ENCODE measurements at regions not wholly inside any gene's neighbourhood (a gene's known extent, or its start where the extent isn't known, plus 50 kb on each side); places are given as distances from the start of the nearest gene placed in this dataset.

DNA sequence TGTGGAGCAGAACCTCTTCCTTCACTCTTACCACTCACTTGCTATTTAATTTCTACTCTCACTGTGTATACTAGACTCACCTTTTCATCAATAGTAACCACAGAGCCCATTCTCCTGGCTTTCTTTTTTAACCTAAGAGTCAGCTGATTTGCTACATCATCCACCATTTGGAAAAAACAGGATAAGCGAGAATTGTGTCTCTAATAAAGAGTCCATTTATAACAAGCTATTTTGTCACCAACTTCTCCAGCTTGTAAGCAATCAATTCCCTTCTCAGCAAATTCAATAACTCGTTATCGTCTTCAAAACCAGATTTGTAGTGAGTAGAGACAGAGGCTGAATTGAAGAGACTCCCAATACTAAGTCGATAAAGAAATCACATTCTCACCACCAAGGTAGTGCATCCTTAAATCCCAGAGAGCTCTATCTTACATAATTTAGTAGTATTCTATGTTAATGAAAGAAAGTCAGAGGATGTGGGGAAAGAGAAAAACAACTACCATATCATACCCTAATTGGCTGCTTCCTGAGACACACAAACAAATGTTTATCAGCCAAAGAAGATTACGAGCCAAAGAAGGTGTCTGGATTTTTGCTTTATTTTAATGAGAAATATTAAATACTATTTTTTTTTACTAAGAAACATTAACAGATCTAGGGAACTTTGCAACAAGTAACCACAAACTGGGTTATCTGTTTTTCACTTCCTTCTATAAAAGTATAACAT lies 52.5 kb upstream of the SPTBN1 start:
- no peak for TF ChIP-seq POLR2AphosphoS5 (IDR thresholded peaks at IDR 0.05)
- TF ChIP-seq, protein P1, sequence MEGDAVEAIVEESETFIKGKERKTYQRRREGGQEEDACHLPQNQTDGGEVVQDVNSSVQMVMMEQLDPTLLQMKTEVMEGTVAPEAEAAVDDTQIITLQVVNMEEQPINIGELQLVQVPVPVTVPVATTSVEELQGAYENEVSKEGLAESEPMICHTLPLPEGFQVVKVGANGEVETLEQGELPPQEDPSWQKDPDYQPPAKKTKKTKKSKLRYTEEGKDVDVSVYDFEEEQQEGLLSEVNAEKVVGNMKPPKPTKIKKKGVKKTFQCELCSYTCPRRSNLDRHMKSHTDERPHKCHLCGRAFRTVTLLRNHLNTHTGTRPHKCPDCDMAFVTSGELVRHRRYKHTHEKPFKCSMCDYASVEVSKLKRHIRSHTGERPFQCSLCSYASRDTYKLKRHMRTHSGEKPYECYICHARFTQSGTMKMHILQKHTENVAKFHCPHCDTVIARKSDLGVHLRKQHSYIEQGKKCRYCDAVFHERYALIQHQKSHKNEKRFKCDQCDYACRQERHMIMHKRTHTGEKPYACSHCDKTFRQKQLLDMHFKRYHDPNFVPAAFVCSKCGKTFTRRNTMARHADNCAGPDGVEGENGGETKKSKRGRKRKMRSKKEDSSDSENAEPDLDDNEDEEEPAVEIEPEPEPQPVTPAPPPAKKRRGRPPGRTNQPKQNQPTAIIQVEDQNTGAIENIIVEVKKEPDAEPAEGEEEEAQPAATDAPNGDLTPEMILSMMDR (IDR thresholded peaks at IDR 0.05) = no peak

Data from sigmoid colon (tissue), 4 donors.